Body of pancreas (tissue), 4 donors: ENCODE measurements at regions not wholly inside any gene's neighbourhood (a gene's known extent, or its start where the extent isn't known, plus 50 kb on each side); places are given as distances from the start of the nearest gene placed in this dataset.

Experiments used
- ATAC-seq: fragments of 150-250 bp; one replicate; pipeline ENCODE4 v1.9.1; 2016
- DNase-seq, 4 donors: peaks; one replicate each; pipeline ENCODE4 v3.0.0-alpha.2; 2019
- H3K27ac ChIP-seq, 4 donors: fragments of 200-600 bp; sonication (generic); 1 replicate in 3 of 4; 2 replicates in 1 of 4; pipeline versions ENCODE4 v1.5.1 to v1.6.1; 2016 to 2019; ENCODE audit warnings: mild to moderate bottlenecking in 1 of 4, mixed read lengths in 1 of 4, moderate library complexity in 1 of 4
- H3K27me3 ChIP-seq, 2 donors: fragments of 200-600 bp; sonication (generic); one replicate each; pipeline ENCODE4 v1.6.0; 2016; ENCODE audit warnings: mild to moderate bottlenecking in 1 of 2
- H3K36me3 ChIP-seq, 2 donors: fragments of 200-600 bp; sonication (generic); replicated peaks in 1 of 2; 2 replicates each; pipeline ENCODE4 v1.5.1; 2016; ENCODE audit warnings: low read depth in 2 of 2; ENCODE audit not compliant: insufficient read depth in 1 of 2
- H3K4me1 ChIP-seq: fragments of 200-600 bp; sonication (generic); one replicate; pipeline ENCODE4 v1.6.0; 2016
- H3K4me3 ChIP-seq, 2 donors: fragments of 200-600 bp; sonication (generic); 1 replicate in 1 of 2; 2 replicates in 1 of 2; pipeline ENCODE4 v1.5.1; 2016 to 2019
- H3K9me3 ChIP-seq, 3 donors: fragments of 200-600 bp; sonication (generic); 1 replicate in 2 of 3; 2 replicates in 1 of 3; pipeline ENCODE4 v1.5.1; 2016
- CTCF ChIP-seq, 7 experiments: fragments of 450-650 bp in 4 of 7; fragments of 200-600 bp in 3 of 7; sonication (generic) in 3 of 7; IDR thresholded peaks; one replicate each; pipeline ENCODE4 v1.5.1; 2016 to 2019; ENCODE audit warnings: antibody characterized with exemption in 7 of 7
- POLR2A ChIP-seq, 3 donors: fragments of 450-650 bp; IDR thresholded peaks; one replicate each; pipeline ENCODE4 v1.6.1; 2016; ENCODE audit warnings: antibody characterized with exemption in 3 of 3, mild to moderate bottlenecking in 2 of 3
- WGBS, 2 donors: methylation state at CpG; one replicate each; pipeline ENCODE4 v1.1.5; 2017; 5-methylcytosine and 5-hydroxymethylcytosine counted together
- intact Hi-C: fragments of 100-400 bp; cut with DNase I; formaldehyde crosslinking; loops from one replicate; pipeline ENCODE4 v1.15.1; 2023

GRCh38 chr7:88455696-88456095 is 149.0 kb upstream of the STEAP4 start:
- no peak for ATAC-seq
- H3K27ac ChIP-seq = no peak overlapping the region
- H3K9me3 ChIP-seq = no peaks in the 10 kb centered on the region
- H3K4me3 ChIP-seq = no peak overlapping the region
- H3K27me3 ChIP-seq = no peaks in the 10 kb centered on the region
- intact Hi-C loops = no loop called here
- H3K4me1 ChIP-seq = no peaks in the 10 kb centered on the region
- H3K36me3 ChIP-seq = no peaks in the 10 kb centered on the region
- WGBS, 2 donors = 73 to 83% methylated on average over 1 of the region's 1 CpG
- DNase-seq = no peak
- no peak for TF ChIP-seq POLR2A (IDR thresholded peaks at IDR 0.05)
- no peak for TF ChIP-seq CTCF (IDR thresholded peaks at IDR 0.05)

- DNase-seq (no peak), ATAC-seq (no peak)
- intact Hi-C loops = no loop called here
- Histone ChIP-seq H3K4me1 (no peaks in the 10 kb centered on the region), H3K4me3 (no peak overlapping the region), H3K36me3 (no peaks in the 10 kb centered on the region), H3K9me3 (no peaks in the 10 kb centered on the region), H3K27me3 (no peaks in the 10 kb centered on the region), H3K27ac (no peak overlapping the region)
- TF ChIP-seq CTCF (IDR thresholded peaks at IDR 0.05) (no peak), POLR2A (IDR thresholded peaks at IDR 0.05) (no peak)
- WGBS, 2 donors = 81 to 87% methylated on average over 3 of the region's 3 CpGs
Measured at GRCh38 chr7:88452646-88453045, 146.0 kb upstream of the STEAP4 start.

- WGBS, 2 donors = 68 to 70% methylated on average over 1 of the region's 1 CpG
Measured at GRCh38 chr7:88450874-88451273, 144.2 kb upstream of the STEAP4 start.

GRCh38 chr7:88449410-88449809 is 142.7 kb upstream of the STEAP4 start:
- no peak for TF ChIP-seq POLR2A (IDR thresholded peaks at IDR 0.05)
- no peak for TF ChIP-seq CTCF (IDR thresholded peaks at IDR 0.05)
- no peaks in the 10 kb centered on the region for H3K9me3 ChIP-seq
- 67 to 77% methylated on average over 1 of the region's 1 CpG for WGBS, 2 donors
- no peak overlapping the region for H3K27ac ChIP-seq
- no peak overlapping the region for H3K4me3 ChIP-seq
- H3K36me3 ChIP-seq = no peaks in the 10 kb centered on the region
- DNase-seq (no peak), ATAC-seq (no peak)
- H3K4me1 ChIP-seq = no peaks in the 10 kb centered on the region
- H3K27me3 ChIP-seq = no peaks in the 10 kb centered on the region
- intact Hi-C loops = no loop called here

More at GRCh38 chr7:88450874-88451273, 144.2 kb upstream of the STEAP4 start:
- TF ChIP-seq CTCF (IDR thresholded peaks at IDR 0.05) (no peak), POLR2A (IDR thresholded peaks at IDR 0.05) (no peak)
- no peaks in the 10 kb centered on the region for H3K27me3 ChIP-seq
- H3K9me3 ChIP-seq = no peaks in the 10 kb centered on the region
- intact Hi-C loops = no loop called here
- ATAC-seq = no peak
- H3K27ac ChIP-seq = no peak overlapping the region
- H3K36me3 ChIP-seq = no peaks in the 10 kb centered on the region
- no peak overlapping the region for H3K4me3 ChIP-seq
- no peak for DNase-seq
- no peaks in the 10 kb centered on the region for H3K4me1 ChIP-seq

- H3K9me3 ChIP-seq = no peaks in the 10 kb centered on the region
- ATAC-seq (no peak), DNase-seq (no peak)
- no peaks in the 10 kb centered on the region for H3K36me3 ChIP-seq
- no peak overlapping the region for H3K27ac ChIP-seq
- TF ChIP-seq CTCF (IDR thresholded peaks at IDR 0.05) (no peak), POLR2A (IDR thresholded peaks at IDR 0.05) (no peak)
- H3K4me1 ChIP-seq = no peaks in the 10 kb centered on the region
- no peak overlapping the region for H3K4me3 ChIP-seq
- no peaks in the 10 kb centered on the region for H3K27me3 ChIP-seq
- intact Hi-C loops = no loop called here
- 33 to 45% methylated on average over 1 of the region's 1 CpG for WGBS, 2 donors
Measured at GRCh38 chr7:88442413-88442812, 135.7 kb upstream of the STEAP4 start.
